Testis (tissue), 2 donors: ENCODE measurements at regions not wholly inside any gene's neighbourhood (a gene's known extent, or its start where the extent isn't known, plus 50 kb on each side); places are given as distances from the start of the nearest gene placed in this dataset.

Experiments
- CTCF ChIP-seq, 3 experiments: fragments of 450-650 bp in 2 of 3; fragments of 200-600 bp in 1 of 3; sonication (generic) in 1 of 3; IDR thresholded peaks; one replicate each; pipeline ENCODE4 v1.5.1; 2016 to 2019; ENCODE audit warnings: antibody characterized with exemption in 3 of 3, mild to moderate bottlenecking in 2 of 3, moderate library complexity in 1 of 3
- POLR2A ChIP-seq: fragments of 450-650 bp; IDR thresholded peaks from one replicate; pipeline ENCODE4 v1.6.1; 2017; ENCODE audit warnings: antibody characterized with exemption, mild to moderate bottlenecking, moderate library complexity

- no peak for TF ChIP-seq CTCF (IDR thresholded peaks at IDR 0.05)
- no peak for TF ChIP-seq POLR2A
Observed at GRCh38 chr3:110791995-110792686, 279.5 kb upstream of the NECTIN3 start.
